ENCODE measurements at regions not wholly inside any gene's neighbourhood (a gene's known extent, or its start where the extent isn't known, plus 50 kb on each side); places are given as distances from the start of the nearest gene placed in this dataset.
"Not testable (repeated sequence)": the region's sequence is repeated elsewhere in the genome, so short reads cannot be mapped to it uniquely, and the experiment has no call there.

- no peaks in the 10 kb centered on the region for H3K36me3 ChIP-seq
- intact Hi-C loops (cut with DNase I; ENCODE audit: low total_unique reads) = no loop called here
- H3K27ac ChIP-seq = no peak overlapping the region
- 78 to 97% (median 92%) methylated on average over 1 of the region's 1 CpG for WGBS, 5 donors
- no peaks in the 10 kb centered on the region for H3K9me3 ChIP-seq
- TF ChIP-seq EP300 (IDR thresholded peaks at IDR 0.05) = no peak
- TF ChIP-seq CTCF (IDR thresholded peaks at IDR 0.05) = no peak
- no peak for TF ChIP-seq POLR2AphosphoS5 (IDR thresholded peaks at IDR 0.05)
- no peak for TF ChIP-seq POLR2A (IDR thresholded peaks at IDR 0.05)
- no peaks in the 10 kb centered on the region for H3K4me1 ChIP-seq
- DNase-seq = no peak
- no peaks in the 10 kb centered on the region for H3K27me3 ChIP-seq
- no peak overlapping the region for H3K4me3 ChIP-seq
Measured at GRCh38 chr12:73984552-73984951, 553.1 kb upstream of the ATXN7L3B start.

- DNase-seq = no peak
- Histone ChIP-seq H3K4me3 (no peak overlapping the region), H3K27ac (no peak overlapping the region), H3K9me3 (no peaks in the 10 kb centered on the region), H3K36me3 (no peaks in the 10 kb centered on the region), H3K4me1 (no peaks in the 10 kb centered on the region), H3K27me3 (no peaks in the 10 kb centered on the region)
- WGBS, 5 donors = 56 to 65% (median 61%) methylated on average over 3 of the region's 3 CpGs
- TF ChIP-seq POLR2A (IDR thresholded peaks at IDR 0.05) = no peak
- no peak for TF ChIP-seq EP300 (IDR thresholded peaks at IDR 0.05)
- no peak for TF ChIP-seq CTCF (IDR thresholded peaks at IDR 0.05)
- TF ChIP-seq POLR2AphosphoS5 (IDR thresholded peaks at IDR 0.05) = no peak
- intact Hi-C loops (cut with DNase I; ENCODE audit: low total_unique reads) = no loop called here
Measured at GRCh38 chr12:73991138-73991537, 546.5 kb upstream of the ATXN7L3B start.

GRCh38 chr12:73998894-73999293 is 538.7 kb upstream of the ATXN7L3B start:
- Histone ChIP-seq H3K4me3 (no peak overlapping the region), H3K27me3 (no peaks in the 10 kb centered on the region), H3K4me1 (no peaks in the 10 kb centered on the region), H3K9me3 (no peaks in the 10 kb centered on the region), H3K36me3 (no peaks in the 10 kb centered on the region), H3K27ac (no peak overlapping the region)
- 63 to 83% (median 69%) methylated on average over 1 of the region's 1 CpG for WGBS, 5 donors
- intact Hi-C loops (cut with DNase I; ENCODE audit: low total_unique reads) = no loop called here
- DNase-seq = no peak
- TF ChIP-seq POLR2A (IDR thresholded peaks at IDR 0.05) = no peak
- TF ChIP-seq POLR2AphosphoS5 (IDR thresholded peaks at IDR 0.05) = no peak
- TF ChIP-seq CTCF (IDR thresholded peaks at IDR 0.05) = no peak
- TF ChIP-seq EP300 (IDR thresholded peaks at IDR 0.05) = no peak

- Histone ChIP-seq H3K4me1 (no peaks in the 10 kb centered on the region), H3K36me3 (no peaks in the 10 kb centered on the region), H3K4me3 (no peak overlapping the region), H3K27ac (no peak overlapping the region), H3K9me3 (no peaks in the 10 kb centered on the region), H3K27me3 (no peaks in the 10 kb centered on the region)
- WGBS, 5 donors = 88 to 96% (median 93%) methylated on average over 5 of the region's 5 CpGs
- intact Hi-C loops (cut with DNase I; ENCODE audit: low total_unique reads) = no loop called here
- no peak for DNase-seq
- no peak for TF ChIP-seq EP300 (IDR thresholded peaks at IDR 0.05)
- no peak for TF ChIP-seq POLR2A (IDR thresholded peaks at IDR 0.05)
- no peak for TF ChIP-seq POLR2AphosphoS5 (IDR thresholded peaks at IDR 0.05)
- TF ChIP-seq CTCF (IDR thresholded peaks at IDR 0.05) = no peak
Measured at GRCh38 chr12:74015118-74015517, 522.5 kb upstream of the ATXN7L3B start.

GRCh38 chr12:74016324-74016723 is 521.3 kb upstream of the ATXN7L3B start:
- H3K4me1 ChIP-seq; H3K9me3 ChIP-seq; DNase-seq; H3K27me3 ChIP-seq; H3K27ac ChIP-seq; H3K4me3 ChIP-seq; H3K36me3 ChIP-seq; intact Hi-C loops (cut with DNase I; ENCODE audit: low total_unique reads): not testable (repeated sequence)
- WGBS, 5 donors = 87 to 96% (median 93%) methylated on average over 5 of the region's 5 CpGs
